NB4 (cell line): ENCODE measurements at regions not wholly inside any gene's neighbourhood (a gene's known extent, or its start where the extent isn't known, plus 50 kb on each side); places are given as distances from the start of the nearest gene placed in this dataset.

Experiments
- MYC ChIP-seq: IDR thresholded peaks from 2 replicates; pipeline ENCODE4 v1.6.1; 2011; ENCODE audit warnings: low read depth, low read length
- POLR2A ChIP-seq: IDR thresholded peaks from 2 replicates; pipeline ENCODE4 v1.6.1; 2011; ENCODE audit warnings: mild to moderate bottlenecking; ENCODE audit not compliant: insufficient read length; ENCODE audit errors: extremely low read depth
- TF ChIP-seq, protein P1 (sequence below): IDR thresholded peaks from one replicate; pipeline ENCODE4 v1.5.1; 2012; ENCODE audit warnings: low read depth, low read length

DNA sequence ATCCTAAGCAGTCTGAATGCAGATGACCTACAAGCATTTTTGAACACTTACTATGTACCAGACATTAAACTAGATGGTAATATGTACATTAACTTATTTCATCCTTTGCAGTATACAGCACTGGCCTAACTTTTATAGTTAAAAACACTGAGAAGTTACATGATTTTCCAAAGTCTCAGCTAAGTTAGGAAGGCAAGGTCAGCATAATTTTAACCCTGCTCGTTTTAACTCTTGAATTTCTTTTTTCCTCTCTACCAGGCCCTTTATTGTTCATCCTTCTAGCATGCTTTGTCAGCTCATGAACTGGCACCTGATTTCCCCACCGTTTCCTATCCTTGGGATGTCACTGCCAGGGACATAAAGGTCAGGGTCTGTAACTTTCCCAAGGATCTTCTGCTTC, 76.9 kb upstream of the ZC3H11B start:
- TF ChIP-seq POLR2A (no peak), MYC (no peak)
- TF ChIP-seq, protein P1, sequence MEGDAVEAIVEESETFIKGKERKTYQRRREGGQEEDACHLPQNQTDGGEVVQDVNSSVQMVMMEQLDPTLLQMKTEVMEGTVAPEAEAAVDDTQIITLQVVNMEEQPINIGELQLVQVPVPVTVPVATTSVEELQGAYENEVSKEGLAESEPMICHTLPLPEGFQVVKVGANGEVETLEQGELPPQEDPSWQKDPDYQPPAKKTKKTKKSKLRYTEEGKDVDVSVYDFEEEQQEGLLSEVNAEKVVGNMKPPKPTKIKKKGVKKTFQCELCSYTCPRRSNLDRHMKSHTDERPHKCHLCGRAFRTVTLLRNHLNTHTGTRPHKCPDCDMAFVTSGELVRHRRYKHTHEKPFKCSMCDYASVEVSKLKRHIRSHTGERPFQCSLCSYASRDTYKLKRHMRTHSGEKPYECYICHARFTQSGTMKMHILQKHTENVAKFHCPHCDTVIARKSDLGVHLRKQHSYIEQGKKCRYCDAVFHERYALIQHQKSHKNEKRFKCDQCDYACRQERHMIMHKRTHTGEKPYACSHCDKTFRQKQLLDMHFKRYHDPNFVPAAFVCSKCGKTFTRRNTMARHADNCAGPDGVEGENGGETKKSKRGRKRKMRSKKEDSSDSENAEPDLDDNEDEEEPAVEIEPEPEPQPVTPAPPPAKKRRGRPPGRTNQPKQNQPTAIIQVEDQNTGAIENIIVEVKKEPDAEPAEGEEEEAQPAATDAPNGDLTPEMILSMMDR, result no peak
